Tibial nerve (tissue), 3 donors: ENCODE measurements at regions not wholly inside any gene's neighbourhood (a gene's known extent, or its start where the extent isn't known, plus 50 kb on each side); places are given as distances from the start of the nearest gene placed in this dataset.

Experiments used
- POLR2A ChIP-seq, 2 donors: fragments of 450-650 bp; IDR thresholded peaks; one replicate each; pipeline ENCODE4 v1.6.1; 2017; ENCODE audit warnings: antibody characterized with exemption in 2 of 2, mild to moderate bottlenecking in 2 of 2, moderate library complexity in 2 of 2
- TF ChIP-seq, protein P1 (sequence below), 5 experiments: fragments of 200-600 bp in 3 of 5; fragments of 450-650 bp in 2 of 5; sonication (generic) in 3 of 5; IDR thresholded peaks; one replicate each; pipeline ENCODE4 v1.5.1; 2016 to 2019; ENCODE audit warnings: antibody characterized with exemption in 5 of 5, mild to moderate bottlenecking in 3 of 5, moderate library complexity in 2 of 5

DNA sequence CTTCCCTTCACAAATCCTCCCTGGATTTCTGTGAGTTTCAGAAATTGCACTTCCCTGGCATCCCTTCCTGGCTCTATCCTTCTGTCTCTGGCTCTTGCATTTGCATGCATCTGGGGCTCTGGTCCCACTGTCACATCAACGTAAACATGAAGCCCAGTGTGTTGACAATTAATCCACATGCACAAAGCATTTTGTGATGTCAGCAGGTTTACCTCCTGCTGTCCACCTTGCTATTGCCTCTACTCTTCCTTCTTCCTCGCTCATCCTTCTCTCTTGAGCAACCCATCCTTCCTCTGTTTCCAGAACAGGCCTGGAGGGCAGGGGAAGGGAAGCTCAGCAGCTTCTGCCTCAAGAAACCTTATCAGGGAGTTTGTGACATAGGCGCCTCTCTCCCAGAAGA lies 111.7 kb upstream of the ATP5MC3 start:
- no peak for TF ChIP-seq POLR2A (IDR thresholded peaks at IDR 0.05)
- TF ChIP-seq, protein P1, sequence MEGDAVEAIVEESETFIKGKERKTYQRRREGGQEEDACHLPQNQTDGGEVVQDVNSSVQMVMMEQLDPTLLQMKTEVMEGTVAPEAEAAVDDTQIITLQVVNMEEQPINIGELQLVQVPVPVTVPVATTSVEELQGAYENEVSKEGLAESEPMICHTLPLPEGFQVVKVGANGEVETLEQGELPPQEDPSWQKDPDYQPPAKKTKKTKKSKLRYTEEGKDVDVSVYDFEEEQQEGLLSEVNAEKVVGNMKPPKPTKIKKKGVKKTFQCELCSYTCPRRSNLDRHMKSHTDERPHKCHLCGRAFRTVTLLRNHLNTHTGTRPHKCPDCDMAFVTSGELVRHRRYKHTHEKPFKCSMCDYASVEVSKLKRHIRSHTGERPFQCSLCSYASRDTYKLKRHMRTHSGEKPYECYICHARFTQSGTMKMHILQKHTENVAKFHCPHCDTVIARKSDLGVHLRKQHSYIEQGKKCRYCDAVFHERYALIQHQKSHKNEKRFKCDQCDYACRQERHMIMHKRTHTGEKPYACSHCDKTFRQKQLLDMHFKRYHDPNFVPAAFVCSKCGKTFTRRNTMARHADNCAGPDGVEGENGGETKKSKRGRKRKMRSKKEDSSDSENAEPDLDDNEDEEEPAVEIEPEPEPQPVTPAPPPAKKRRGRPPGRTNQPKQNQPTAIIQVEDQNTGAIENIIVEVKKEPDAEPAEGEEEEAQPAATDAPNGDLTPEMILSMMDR (IDR thresholded peaks at IDR 0.05), result no peak
